ENCODE measurements at regions not wholly inside any gene's neighbourhood (a gene's known extent, or its start where the extent isn't known, plus 50 kb on each side); places are given as distances from the start of the nearest gene placed in this dataset.

DNA sequence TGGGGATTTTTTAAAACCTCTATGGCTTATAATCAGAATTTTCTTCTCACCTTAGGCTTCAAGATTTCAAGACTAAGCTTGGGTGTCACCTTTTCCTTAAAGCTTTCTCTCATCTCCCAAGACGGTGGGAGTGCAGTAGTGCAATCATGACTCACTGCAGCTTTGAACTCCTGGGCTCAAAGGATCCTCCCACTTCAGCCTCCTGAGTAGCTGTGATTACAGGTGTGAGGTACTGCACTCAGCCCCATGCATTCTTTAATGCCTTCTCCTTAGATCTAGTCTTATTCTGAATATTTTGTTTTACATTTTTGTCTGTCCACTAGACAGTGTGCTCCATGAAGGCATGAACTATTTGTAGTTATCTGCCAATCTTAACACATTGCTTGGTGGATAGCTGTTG, 55.7 kb upstream of the FAT3 start:
- TF ChIP-seq CTCF (IDR thresholded peaks at IDR 0.05) (no peak), POLR2A (IDR thresholded peaks at IDR 0.05) (no peak)
